ENCODE measurements at regions not wholly inside any gene's neighbourhood (a gene's known extent, or its start where the extent isn't known, plus 50 kb on each side); places are given as distances from the start of the nearest gene placed in this dataset.
"Not testable (repeated sequence)": the region's sequence is repeated elsewhere in the genome, so short reads cannot be mapped to it uniquely, and the experiment has no call there.

DNA sequence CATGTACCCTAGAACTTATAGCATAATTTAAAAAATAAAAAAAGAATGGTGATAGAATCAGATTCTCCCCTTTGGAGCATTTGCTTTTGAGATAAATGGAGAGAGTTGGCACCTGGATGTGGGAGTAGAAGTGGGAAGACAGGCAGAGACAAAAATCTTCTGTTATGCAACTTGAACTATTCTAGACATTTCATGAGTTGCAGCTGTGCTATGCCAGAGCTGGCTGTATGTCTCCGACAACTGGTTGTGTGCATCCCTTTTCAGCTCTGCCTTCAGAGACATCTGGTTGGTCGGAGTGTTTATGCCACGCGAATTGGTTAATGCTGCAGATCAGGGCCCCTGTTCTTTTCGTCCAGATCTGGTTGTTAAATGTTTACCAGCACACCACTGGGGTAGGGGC, 161.3 kb downstream of the JRKL start:
- Histone ChIP-seq H4K20me1 (ENCODE audit: control insufficient read depth, extremely low read depth, insufficient read depth, low read length) (no peaks in the 10 kb centered on the region), H3K4me1 (ENCODE audit: control insufficient read depth, extremely low read depth, insufficient read depth, low read length) (no peaks in the 10 kb centered on the region), H3K27ac (ENCODE audit: control insufficient read depth, insufficient read depth, low read length) (no peak overlapping the region), H3K4me2 (ENCODE audit: control insufficient read depth, extremely low read depth, insufficient read depth, low read depth, low read length) (no peak overlapping the region), H3K9ac (ENCODE audit: control insufficient read depth, extremely low read depth, insufficient read depth, low read length) (no peak overlapping the region), H3K9me1 (ENCODE audit: control insufficient read depth, extremely low read depth, insufficient read depth, low read length) (no peaks in the 10 kb centered on the region), H2AFZ (ENCODE audit: control insufficient read depth, low read length) (no peak overlapping the region), H3K4me3 (ENCODE audit: control insufficient read depth in 2 of 3, extremely low read depth in 1 of 3, insufficient read depth in 2 of 3, low read depth in 1 of 3, low read length in 3 of 3) (no peak overlapping the region), H3K36me3 (ENCODE audit: control insufficient read depth in 2 of 2, extremely low read depth in 1 of 2, insufficient read depth in 2 of 2, low read length in 2 of 2) (no peaks in the 10 kb centered on the region), H3K27me3 (ENCODE audit: control insufficient read depth, extremely low read depth, insufficient read depth, low read length) (no peaks in the 10 kb centered on the region), H3K9me3 (ENCODE audit: control insufficient read depth, low read depth, low read length) (no peaks in the 10 kb centered on the region), H3K79me2 (ENCODE audit: control insufficient read depth, insufficient read depth, low read length) (no peaks in the 10 kb centered on the region)
- dilution Hi-C loops (cut with MboI; ENCODE audit: extremely low pct_ligation_motif_present, low sequenced_read_pairs) = no loop called here
- no peak for TF ChIP-seq EZH2 (IDR thresholded peaks at IDR 0.05; ENCODE audit: low read length)
- TF ChIP-seq, protein P1, sequence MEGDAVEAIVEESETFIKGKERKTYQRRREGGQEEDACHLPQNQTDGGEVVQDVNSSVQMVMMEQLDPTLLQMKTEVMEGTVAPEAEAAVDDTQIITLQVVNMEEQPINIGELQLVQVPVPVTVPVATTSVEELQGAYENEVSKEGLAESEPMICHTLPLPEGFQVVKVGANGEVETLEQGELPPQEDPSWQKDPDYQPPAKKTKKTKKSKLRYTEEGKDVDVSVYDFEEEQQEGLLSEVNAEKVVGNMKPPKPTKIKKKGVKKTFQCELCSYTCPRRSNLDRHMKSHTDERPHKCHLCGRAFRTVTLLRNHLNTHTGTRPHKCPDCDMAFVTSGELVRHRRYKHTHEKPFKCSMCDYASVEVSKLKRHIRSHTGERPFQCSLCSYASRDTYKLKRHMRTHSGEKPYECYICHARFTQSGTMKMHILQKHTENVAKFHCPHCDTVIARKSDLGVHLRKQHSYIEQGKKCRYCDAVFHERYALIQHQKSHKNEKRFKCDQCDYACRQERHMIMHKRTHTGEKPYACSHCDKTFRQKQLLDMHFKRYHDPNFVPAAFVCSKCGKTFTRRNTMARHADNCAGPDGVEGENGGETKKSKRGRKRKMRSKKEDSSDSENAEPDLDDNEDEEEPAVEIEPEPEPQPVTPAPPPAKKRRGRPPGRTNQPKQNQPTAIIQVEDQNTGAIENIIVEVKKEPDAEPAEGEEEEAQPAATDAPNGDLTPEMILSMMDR (optimal IDR thresholded peaks at IDR 0.05 in 1 of 3, IDR thresholded peaks at IDR 0.05 in 1 of 3, conservative IDR thresholded peaks at IDR 0.05 in 1 of 3; ENCODE audit: extremely low read depth in 1 of 3, insufficient read depth in 2 of 3, low read length in 3 of 3) = no peak
- DNase-seq (ENCODE audit: low read depth, low spot score) (no peak), FAIRE-seq (no peak)

DNA sequence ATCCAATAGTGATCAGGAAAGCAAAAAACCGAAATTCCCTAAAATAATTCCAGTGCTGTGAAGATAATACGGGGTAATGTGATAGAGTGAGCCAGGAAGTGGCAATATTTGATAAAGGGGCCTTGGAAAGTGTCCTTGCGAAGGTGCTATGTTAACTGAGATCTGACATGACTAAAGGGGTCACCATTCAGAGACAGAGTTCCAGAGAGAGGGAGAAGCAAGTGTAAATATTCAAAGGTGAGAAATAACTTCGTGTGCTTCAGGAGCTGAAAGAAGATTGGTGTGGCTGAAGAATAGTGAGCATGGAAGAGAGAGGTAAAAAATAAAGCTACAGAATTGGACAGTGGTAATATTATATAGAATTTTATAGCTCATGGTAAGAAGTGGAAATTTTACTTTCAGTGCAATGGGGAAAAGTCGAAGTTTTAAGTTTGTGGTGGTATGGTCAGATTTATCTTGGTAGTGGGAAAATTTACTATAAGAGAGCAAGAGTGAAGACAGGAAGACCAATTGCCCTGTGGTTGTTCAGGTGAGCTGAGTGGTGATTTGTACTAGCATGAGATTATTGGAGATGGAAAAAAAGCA, 164.5 kb downstream of the JRKL start:
- no peaks in the 10 kb centered on the region for H3K79me2 ChIP-seq (ENCODE audit: control insufficient read depth, insufficient read depth, low read length)
- no peaks in the 10 kb centered on the region for H3K9me1 ChIP-seq (ENCODE audit: control insufficient read depth, extremely low read depth, insufficient read depth, low read length)
- H4K20me1 ChIP-seq (ENCODE audit: control insufficient read depth, extremely low read depth, insufficient read depth, low read length) = no peaks in the 10 kb centered on the region
- H3K4me3 ChIP-seq (ENCODE audit: control insufficient read depth in 2 of 3, extremely low read depth in 1 of 3, insufficient read depth in 2 of 3, low read depth in 1 of 3, low read length in 3 of 3) = no peak overlapping the region
- H3K27ac ChIP-seq (ENCODE audit: control insufficient read depth, insufficient read depth, low read length) = no peak overlapping the region
- dilution Hi-C loops (cut with MboI; ENCODE audit: extremely low pct_ligation_motif_present, low sequenced_read_pairs) = no loop called here
- H3K4me1 ChIP-seq (ENCODE audit: control insufficient read depth, extremely low read depth, insufficient read depth, low read length) = no peaks in the 10 kb centered on the region
- H3K4me2 ChIP-seq (ENCODE audit: control insufficient read depth, extremely low read depth, insufficient read depth, low read depth, low read length) = no peak overlapping the region
- no peak overlapping the region for H3K9ac ChIP-seq (ENCODE audit: control insufficient read depth, extremely low read depth, insufficient read depth, low read length)
- FAIRE-seq = no peak
- H3K9me3 ChIP-seq (ENCODE audit: control insufficient read depth, low read depth, low read length) = no peaks in the 10 kb centered on the region
- H3K36me3 ChIP-seq (ENCODE audit: control insufficient read depth in 2 of 2, extremely low read depth in 1 of 2, insufficient read depth in 2 of 2, low read length in 2 of 2) = no peaks in the 10 kb centered on the region
- no peak for TF ChIP-seq EZH2 (IDR thresholded peaks at IDR 0.05; ENCODE audit: low read length)
- TF ChIP-seq, protein P1 (optimal IDR thresholded peaks at IDR 0.05 in 1 of 3, IDR thresholded peaks at IDR 0.05 in 1 of 3, conservative IDR thresholded peaks at IDR 0.05 in 1 of 3; ENCODE audit: extremely low read depth in 1 of 3, insufficient read depth in 2 of 3, low read length in 3 of 3) = no peak
- no peaks in the 10 kb centered on the region for H3K27me3 ChIP-seq (ENCODE audit: control insufficient read depth, extremely low read depth, insufficient read depth, low read length)
- DNase-seq (ENCODE audit: low read depth, low spot score) = no peak
- no peak overlapping the region for H2AFZ ChIP-seq (ENCODE audit: control insufficient read depth, low read length)

DNA sequence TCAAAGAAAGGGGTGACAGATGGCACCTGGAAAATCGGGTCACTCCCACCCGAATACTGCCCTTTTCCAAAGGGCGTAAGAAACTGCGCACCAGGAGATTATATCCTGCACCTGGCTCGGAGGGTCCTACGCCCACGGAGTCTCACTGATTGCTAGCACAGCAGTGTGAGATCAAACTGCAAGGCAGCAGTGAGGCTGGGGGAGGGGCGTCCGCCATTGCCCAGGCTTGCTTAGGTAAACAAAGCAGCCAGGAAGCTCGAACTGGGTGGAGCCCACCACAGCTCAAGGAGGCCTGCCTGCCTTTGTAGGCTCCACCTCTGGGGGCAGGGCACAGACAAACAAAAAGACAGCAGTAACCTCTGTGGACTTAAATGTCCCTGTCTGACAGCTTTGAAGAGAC, 166.0 kb downstream of the JRKL start:
- FAIRE-seq; H3K27me3 ChIP-seq (ENCODE audit: control insufficient read depth, extremely low read depth, insufficient read depth, low read length); H3K79me2 ChIP-seq (ENCODE audit: control insufficient read depth, insufficient read depth, low read length); H2AFZ ChIP-seq (ENCODE audit: control insufficient read depth, low read length); H4K20me1 ChIP-seq (ENCODE audit: control insufficient read depth, extremely low read depth, insufficient read depth, low read length); H3K4me3 ChIP-seq (ENCODE audit: control insufficient read depth in 2 of 3, extremely low read depth in 1 of 3, insufficient read depth in 2 of 3, low read depth in 1 of 3, low read length in 3 of 3); DNase-seq (ENCODE audit: low read depth, low spot score); H3K9me3 ChIP-seq (ENCODE audit: control insufficient read depth, low read depth, low read length); H3K27ac ChIP-seq (ENCODE audit: control insufficient read depth, insufficient read depth, low read length); H3K4me1 ChIP-seq (ENCODE audit: control insufficient read depth, extremely low read depth, insufficient read depth, low read length); H3K9me1 ChIP-seq (ENCODE audit: control insufficient read depth, extremely low read depth, insufficient read depth, low read length); H3K36me3 ChIP-seq (ENCODE audit: control insufficient read depth in 2 of 2, extremely low read depth in 1 of 2, insufficient read depth in 2 of 2, low read length in 2 of 2); dilution Hi-C loops (cut with MboI; ENCODE audit: extremely low pct_ligation_motif_present, low sequenced_read_pairs); H3K9ac ChIP-seq (ENCODE audit: control insufficient read depth, extremely low read depth, insufficient read depth, low read length); H3K4me2 ChIP-seq (ENCODE audit: control insufficient read depth, extremely low read depth, insufficient read depth, low read depth, low read length): not testable (repeated sequence)

DNA sequence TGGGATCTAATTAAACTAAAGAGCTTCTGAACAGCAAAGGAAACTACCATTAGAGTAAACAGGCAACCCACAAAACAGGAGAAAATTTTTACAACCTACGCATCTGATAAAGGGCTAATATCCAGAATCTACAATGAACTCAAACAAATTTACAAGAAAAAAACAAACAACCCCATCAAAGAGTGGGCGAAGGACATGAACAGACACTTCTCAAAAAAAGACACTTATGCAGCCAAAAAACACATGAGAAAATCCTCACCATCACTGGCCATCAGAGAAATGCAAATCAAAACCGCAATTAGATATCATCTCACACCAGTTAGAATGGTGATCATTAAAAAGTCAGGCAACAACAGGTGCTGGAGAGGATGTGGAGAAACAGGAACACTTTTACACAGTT, 170.9 kb downstream of the JRKL start:
- H3K27ac ChIP-seq (ENCODE audit: control insufficient read depth, insufficient read depth, low read length); H3K9ac ChIP-seq (ENCODE audit: control insufficient read depth, extremely low read depth, insufficient read depth, low read length); H3K79me2 ChIP-seq (ENCODE audit: control insufficient read depth, insufficient read depth, low read length); H3K4me3 ChIP-seq (ENCODE audit: control insufficient read depth in 2 of 3, extremely low read depth in 1 of 3, insufficient read depth in 2 of 3, low read depth in 1 of 3, low read length in 3 of 3); H3K27me3 ChIP-seq (ENCODE audit: control insufficient read depth, extremely low read depth, insufficient read depth, low read length); H4K20me1 ChIP-seq (ENCODE audit: control insufficient read depth, extremely low read depth, insufficient read depth, low read length); H3K9me1 ChIP-seq (ENCODE audit: control insufficient read depth, extremely low read depth, insufficient read depth, low read length); H2AFZ ChIP-seq (ENCODE audit: control insufficient read depth, low read length); H3K4me2 ChIP-seq (ENCODE audit: control insufficient read depth, extremely low read depth, insufficient read depth, low read depth, low read length); dilution Hi-C loops (cut with MboI; ENCODE audit: extremely low pct_ligation_motif_present, low sequenced_read_pairs); H3K4me1 ChIP-seq (ENCODE audit: control insufficient read depth, extremely low read depth, insufficient read depth, low read length); FAIRE-seq; DNase-seq (ENCODE audit: low read depth, low spot score); H3K9me3 ChIP-seq (ENCODE audit: control insufficient read depth, low read depth, low read length); H3K36me3 ChIP-seq (ENCODE audit: control insufficient read depth in 2 of 2, extremely low read depth in 1 of 2, insufficient read depth in 2 of 2, low read length in 2 of 2): not testable (repeated sequence)
